T47D (cell line): ENCODE measurements at regions not wholly inside any gene's neighbourhood (a gene's known extent, or its start where the extent isn't known, plus 50 kb on each side); places are given as distances from the start of the nearest gene placed in this dataset.

Source experiments
- DNase-seq, 2 experiments: peaks; one replicate each; pipeline versions ENCODE4 v3.0.0 to v3.0.0-alpha.2; 2011 to 2012; ENCODE audit warnings: low read depth in 1 of 2, low spot score in 1 of 2
- JUND ChIP-seq: IDR thresholded peaks from 2 replicates; pipeline ENCODE4 v1.6.1; 2012; ENCODE audit warnings: low read depth
- in situ Hi-C: cut with HindIII; loops from 2 replicates; pipeline ENCODE4 v1.10.0; 2016; ENCODE audit warnings: low sequenced_read_pairs, low pct_unique_long_range_greater_than_20kb

- DNase-seq: no peak
- in situ Hi-C loops: no loop called here
- TF ChIP-seq JUND: no peak
Measured at GRCh38 chr11:44507491-44507890, 58.0 kb upstream of the CD82 start.

GRCh38 chr11:44507896-44508445, 57.5 kb upstream of the CD82 start:
- DNase-seq: no peak
- no peak for TF ChIP-seq JUND
- in situ Hi-C loops: no loop called here

GRCh38 chr11:44509296-44509695, 56.2 kb upstream of the CD82 start:
- in situ Hi-C loops: no loop called here
- TF ChIP-seq JUND: no peak
- DNase-seq: no peak

GRCh38 chr11:44510372-44510771, 55.1 kb upstream of the CD82 start:
- no peak for TF ChIP-seq JUND
- DNase-seq: no peak
- in situ Hi-C loops: no loop called here

- in situ Hi-C loops: no loop called here
- TF ChIP-seq JUND: no peak
- DNase-seq: no peak
Measured at GRCh38 chr11:44512818-44513217, 52.6 kb upstream of the CD82 start.

- TF ChIP-seq JUND: no peak
- in situ Hi-C loops: no loop called here
- no peak for DNase-seq
Measured at GRCh38 chr11:44515048-44515447, 50.4 kb upstream of the CD82 start.
